Stimulated activated CD4-positive, alpha-beta T cell treated with anti-CD3 and anti-CD28 coated beads, Interleukin-15, amount 100 ng/mL, for 24 hours (primary cell): ENCODE measurements at regions not wholly inside any gene's neighbourhood (a gene's known extent, or its start where the extent isn't known, plus 50 kb on each side); places are given as distances from the start of the nearest gene placed in this dataset.

Source experiments
- DNase-seq: peaks from one replicate; pipeline ENCODE4 v3.0.0-alpha.2; 2020

DNA sequence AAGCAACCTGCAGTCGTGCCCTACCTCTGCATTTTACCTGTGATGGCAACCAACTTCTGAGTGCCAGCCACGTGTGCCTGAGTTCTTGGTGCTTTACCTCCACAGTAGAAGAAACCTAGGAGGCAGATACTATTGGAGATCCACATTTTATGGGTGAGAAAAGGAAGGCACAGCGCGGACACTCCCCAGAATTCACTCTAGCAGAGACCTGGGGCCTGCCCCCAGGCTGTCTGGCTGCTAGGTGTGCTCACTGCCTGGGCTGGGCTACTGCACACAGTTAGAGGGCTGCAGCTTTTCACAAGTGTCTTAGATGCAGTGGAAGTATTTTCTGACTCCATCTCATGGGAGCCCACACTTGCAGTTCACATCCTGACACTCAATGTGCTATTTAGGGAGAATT, 598.8 kb upstream of the ADAMTS16 start:
- DNase-seq, result no peak

DNA sequence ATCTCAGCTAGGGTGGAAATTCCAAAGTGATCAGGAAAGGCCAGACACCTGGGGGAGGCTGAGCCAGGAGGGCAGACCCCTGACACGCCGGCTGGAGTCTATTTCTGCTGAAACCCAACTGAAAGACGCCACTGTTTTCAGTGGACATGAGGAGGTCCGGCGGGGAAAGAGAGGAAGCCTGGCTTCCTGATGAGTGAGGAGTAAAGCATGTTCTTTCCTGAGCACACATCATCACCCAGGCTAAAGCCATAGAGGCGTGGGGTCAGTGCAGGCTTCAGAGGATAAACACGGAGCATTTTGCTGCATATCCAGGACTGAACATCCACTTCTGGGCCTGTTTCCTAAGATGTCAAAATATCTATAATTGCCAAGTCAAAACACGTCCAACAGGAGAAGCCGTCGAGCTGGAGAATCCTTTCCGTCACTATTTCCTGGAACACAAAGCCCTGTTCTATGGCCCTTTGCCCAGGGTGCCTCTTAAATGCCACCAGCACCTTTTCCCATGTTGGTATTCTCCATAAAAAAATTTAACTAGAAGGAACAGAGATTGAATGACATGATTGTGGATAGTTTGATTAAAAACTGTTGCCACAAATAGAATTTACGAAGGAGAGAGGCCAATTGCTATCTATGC, 597.9 kb upstream of the ADAMTS16 start:
- DNase-seq, result no peak

DNA sequence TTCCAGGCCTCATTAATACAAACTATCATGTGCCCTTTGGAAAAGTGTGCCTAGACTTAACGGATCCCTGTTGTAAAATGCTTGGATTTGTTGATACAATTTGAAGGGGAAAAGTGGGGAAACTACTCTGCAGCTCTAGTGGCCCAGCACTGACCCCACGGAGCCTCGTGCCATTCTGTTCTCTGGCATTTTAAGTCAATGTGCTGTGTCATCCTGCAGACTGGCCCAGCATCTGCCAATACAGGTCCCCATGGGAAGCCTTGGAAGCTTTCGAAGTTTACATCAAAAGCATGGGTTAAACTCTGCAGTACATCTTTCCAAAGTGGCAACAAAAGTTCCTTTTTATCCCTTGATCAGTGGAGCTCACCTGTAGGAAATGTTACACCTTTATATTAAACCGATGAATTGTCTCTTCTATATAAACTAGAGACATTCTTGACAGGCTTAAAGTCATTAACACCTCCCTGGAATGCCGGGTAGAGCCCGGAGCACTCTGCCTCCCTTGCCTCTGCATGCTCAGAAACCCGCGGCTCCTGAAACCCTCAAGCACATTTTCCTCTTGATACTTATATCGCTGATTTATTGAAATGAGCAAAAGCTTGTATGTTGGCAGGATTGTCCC, 596.0 kb upstream of the ADAMTS16 start:
- no peak for DNase-seq

DNA sequence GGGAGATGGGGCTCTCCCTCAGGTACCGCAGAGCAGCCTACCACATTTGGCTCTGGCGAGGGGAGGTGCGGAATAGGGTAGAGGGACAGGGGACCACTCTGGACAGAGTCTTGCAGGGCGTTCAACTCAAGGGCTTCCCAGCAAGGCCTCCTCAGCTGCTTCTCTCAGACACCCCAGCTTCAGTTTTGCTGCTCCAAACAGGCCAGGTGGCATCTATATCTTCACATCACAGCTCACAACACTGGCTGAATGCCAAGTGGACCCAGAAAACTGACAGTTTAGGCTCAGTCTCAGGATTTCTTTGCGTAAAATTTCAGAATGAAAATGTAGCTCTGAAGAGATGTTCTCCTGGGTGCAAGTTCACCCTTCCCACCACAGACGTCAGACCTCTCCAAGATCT, 592.6 kb upstream of the ADAMTS16 start:
- no peak for DNase-seq

DNA sequence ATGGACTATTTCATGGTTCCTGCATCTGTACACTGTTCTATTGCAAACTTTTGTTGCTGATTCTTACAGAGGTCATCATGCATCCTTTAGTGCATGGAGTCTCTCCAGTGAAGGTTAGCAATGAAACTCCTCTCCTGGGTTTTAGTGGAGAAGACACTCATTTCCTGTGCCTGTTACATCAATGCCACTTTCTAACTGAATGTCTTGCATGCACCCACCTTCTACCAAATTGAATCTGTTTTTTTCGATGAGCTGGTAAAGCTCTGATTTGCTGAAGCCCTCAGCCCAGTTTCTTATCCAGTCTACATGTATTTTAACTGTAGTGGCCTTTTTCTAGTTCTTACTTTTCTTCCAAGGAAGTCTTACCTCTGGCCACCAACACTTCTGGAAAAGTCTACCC, 591.8 kb upstream of the ADAMTS16 start:
- DNase-seq, result no peak

DNA sequence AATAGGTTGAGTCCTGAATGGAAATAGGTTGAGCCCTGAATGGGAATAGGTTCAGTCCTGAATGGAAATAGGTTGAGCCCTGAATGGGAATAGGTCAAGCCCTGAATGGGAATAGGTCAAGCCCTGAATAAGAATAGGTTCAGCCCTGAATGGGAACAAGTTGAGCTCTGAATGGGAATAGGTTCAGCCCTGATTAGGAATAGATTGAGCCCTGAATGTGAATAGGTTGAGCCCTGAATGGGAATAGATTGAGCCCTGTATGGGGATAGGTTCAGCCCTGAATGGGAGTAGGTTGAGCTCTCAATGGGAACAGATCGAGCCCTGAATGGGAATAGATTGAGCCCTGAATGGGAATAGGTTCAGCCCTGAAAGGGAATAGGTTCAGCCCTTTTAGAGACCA, 590.8 kb upstream of the ADAMTS16 start:
- no peak for DNase-seq

DNA sequence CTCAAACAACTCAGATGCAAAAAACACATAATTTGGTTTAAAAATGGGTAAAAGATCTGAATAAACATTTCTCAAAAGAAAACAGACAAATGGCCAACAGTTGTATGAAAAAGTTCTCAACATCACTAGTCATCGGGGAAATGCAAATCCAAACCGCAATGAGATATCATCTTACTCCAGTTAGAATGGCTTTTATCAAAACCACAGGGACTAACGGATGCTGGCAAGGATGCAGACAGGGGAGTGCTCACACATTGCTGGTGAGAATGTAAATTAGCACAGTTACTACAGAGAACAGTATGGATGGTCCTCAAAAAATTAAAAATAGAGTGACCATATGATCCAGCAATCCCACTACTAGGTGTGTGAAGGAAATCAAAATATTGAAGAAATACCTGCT, 589.1 kb upstream of the ADAMTS16 start:
- no peak for DNase-seq

DNA sequence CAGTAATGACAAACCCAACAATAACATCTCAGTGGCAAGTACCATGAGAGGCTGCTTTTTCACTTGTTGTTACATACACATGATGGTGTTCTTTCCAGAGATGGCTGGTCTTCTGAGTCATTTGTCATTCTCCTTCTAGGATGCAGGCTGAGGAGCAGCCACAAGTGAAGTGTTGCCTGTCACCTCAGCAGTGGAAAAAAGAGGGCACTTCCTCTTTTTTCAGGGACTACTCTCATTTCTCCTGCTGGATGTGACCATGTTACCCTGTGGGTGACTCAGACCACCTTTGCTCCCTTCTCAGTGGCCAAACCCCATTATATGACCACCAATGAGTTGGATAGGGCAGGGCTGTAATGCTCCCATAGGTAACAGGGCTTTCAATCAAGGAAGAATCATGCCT, 587.0 kb upstream of the ADAMTS16 start:
- DNase-seq, result no peak

DNA sequence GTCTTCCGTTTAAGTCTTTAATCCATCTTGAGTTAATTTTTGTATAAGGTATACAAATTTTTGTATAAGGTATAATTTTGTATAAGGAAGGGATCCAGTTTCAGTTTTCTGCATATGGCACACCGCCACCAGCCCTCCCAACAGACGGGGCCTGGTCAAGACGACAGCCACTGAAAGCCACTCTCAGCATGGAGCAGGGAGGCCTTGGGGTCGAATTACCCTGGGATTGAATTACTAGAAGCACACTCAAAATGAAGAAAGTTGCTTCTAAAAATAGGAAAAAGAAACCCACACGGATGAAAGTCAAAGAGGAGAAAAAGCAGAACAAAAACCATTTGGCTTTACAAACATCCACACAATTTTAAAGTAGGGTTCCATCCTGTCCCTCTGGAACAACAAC, 586.2 kb upstream of the ADAMTS16 start:
- no peak for DNase-seq

DNA sequence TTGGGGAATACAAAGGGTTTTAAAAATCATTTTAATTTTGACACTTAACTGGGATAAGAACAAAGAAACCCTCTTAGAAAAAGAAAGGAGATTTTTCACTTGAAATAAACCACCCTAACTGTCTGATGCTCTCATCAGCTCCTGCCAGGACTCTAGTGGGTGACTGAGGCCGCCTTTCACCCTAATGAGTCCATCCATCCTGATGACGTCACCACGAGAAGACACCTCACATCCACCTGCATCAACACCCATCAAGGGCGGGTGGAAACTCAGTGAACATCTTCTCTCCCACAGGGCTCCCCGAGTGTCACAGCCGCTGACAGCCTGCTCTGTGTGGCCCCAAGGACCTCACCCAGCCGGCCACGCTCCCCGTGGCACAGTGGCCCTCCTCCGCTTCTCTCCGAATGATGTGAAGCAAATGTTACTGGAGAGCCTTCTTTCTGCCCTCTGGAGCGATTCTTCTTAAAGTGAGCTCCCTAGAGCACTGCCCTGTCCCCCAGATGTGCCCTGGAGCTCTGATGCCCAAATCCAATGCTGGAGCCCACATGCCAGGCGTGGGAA, 584.3 kb upstream of the ADAMTS16 start:
- no peak for DNase-seq

DNA sequence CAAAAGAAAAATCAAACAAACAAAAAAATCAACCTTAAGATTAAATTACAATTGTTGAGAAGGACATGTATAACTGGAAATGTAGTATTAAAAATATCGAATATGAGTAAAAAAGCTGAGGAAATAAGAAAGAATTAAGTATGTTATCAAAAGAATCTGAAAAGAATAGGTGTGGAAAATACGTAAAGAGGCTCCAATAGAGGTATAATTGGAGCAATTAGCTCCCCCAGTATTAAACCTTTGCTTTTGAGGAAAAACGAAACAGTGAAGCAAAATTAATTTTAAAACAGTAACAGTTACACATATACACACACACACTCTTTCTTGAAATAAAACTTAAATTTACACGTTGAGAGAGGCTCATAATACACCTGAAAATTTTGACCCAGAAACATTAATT, 578.7 kb upstream of the ADAMTS16 start:
- no peak for DNase-seq

DNA sequence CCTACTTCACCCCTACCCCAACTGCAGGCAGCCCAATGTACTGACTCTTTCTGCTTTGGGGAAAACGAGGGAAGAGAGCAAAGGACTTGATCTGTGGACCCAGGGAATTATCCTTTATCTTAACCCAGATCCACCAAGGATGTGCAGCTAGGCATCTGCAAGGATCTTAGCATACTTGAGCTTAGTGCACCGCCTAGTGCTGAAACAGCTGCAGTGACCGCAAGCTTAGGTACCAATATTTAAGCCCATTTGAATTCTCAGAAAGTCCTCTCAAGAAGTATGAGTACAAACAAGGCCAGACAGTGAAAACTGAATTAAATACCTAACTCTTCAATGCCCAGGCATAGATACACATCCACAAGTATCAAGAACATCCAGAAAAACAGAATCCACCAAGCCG, 576.7 kb upstream of the ADAMTS16 start:
- no peak for DNase-seq

DNA sequence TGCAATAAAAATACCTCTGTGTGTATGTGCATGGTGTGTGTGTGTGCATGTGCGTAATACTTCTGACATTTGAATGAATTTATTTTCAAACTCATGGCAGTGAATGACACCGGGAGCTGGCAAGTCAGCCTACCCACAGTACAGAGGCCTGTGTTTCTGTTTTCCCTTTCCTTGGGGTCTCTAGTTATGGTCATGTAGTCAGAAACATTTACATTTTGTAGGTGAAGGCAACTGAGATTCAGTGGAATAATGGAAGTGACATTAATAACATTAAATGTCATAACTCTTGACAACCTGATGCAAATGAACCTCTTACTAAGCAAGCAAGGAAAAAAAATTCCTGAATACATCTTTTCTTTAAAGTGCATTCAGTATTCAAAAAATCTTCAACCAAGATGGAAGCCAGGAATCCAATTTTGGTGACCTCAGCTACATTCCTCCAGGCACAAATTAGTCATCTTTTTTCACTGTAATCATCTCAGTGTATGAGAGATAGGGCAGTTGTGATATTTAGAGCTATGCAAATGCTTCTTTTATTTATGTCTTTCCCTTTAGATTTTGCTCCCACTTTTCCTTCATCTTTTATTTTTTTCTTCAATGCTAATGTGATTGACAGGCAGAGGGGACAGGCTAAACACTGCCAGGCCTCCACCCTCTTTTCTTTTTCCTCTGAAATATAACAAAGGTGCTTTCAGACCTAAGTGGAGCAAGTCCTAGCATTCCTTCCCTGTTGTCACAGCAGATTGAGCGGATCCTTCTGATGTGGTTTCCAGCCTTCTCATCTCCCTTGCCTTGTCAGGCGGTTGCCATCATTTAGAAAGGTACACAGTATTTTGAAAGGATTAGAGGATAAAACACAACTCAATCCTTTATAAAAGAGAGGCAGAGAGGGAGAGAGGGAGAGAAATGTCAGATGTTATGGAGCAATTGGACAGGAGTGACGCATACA, 569.8 kb upstream of the ADAMTS16 start:
- no peak for DNase-seq

DNA sequence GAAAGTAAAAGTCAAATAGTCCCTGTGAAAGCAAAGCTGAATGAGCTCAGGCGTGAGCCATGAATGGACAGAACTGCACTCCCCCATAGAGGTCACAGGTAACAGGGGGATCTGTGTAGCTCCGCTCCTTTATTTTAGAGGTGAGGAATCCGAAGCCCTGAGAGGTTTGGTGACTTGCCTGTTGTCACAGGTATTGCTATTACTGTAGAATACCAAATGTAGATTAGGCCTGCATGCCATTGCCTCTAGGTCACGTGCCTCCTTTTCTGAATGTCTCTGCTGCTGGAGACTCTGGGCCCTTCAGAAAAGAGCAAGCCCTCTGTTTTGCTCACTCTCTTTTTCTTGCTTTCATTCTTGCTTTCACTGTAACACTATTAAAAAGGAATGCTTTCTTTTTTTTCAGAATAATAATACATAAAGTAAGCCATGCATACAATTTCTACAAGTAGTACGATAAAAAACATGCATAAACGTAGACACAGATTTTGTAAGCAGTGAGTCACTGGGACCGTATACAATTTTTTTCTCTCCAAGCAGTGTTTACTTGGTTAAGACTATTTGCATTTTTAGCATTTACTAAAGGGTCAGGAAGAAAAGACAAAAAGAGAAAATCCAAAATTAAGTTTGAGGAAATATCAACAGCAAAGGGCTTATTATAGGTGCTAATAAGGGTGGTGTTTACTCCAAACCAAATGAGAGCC, 568.7 kb upstream of the ADAMTS16 start:
- no peak for DNase-seq

DNA sequence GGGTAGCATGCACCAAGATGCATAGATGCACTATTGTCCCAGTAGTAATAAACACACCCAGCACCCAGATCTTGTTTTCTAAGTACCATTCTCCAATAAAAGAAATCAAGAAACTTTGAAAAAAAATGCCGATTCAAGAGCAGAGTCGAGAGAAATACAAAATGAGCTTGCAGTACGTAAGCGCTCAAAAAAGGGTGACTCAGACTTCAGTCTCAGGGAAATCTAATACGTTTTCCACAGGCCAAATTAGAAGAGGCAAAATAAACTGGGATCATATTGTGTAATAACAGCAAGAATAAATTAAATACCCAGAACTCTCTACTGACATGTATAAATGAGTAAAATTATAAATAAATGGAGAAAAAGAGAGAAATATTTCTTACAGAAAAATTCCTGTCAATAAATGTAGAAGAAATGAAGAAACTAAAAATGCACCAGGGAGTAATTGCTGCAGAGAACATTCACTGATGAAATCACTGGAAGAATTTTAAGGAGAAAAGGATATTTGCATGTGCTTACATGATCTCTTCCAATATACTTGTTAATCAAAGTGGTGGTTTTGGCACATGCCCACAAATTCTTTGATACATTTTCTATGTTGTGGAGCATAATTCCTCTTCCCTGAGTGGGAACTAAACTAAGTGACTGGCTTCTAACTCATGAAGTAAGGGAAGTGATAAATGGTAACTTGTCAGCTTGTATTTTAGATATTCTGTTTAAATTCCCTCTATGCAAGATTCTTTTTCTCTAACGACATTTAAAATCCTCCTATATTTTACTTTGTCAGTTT, 567.6 kb upstream of the ADAMTS16 start:
- no peak for DNase-seq

DNA sequence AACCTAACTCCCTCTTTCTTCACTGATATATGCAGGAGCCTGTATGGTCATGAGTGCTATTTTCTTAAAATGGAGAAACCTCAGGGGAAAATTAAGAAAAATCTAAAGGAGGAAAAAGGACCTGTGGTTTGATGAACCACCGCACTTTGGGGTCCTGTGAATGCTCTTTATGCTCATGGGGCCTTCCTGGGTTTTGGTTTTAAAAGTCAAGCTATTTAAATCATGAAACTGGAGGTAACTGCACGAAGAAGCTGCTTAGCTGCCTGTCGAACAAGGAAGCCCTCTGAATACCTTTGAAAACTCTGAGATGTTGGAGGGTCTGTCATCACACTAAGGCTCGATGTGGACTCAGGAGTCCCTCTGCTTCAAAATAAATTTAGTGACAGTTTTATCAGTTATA, 564.5 kb upstream of the ADAMTS16 start:
- no peak for DNase-seq

DNA sequence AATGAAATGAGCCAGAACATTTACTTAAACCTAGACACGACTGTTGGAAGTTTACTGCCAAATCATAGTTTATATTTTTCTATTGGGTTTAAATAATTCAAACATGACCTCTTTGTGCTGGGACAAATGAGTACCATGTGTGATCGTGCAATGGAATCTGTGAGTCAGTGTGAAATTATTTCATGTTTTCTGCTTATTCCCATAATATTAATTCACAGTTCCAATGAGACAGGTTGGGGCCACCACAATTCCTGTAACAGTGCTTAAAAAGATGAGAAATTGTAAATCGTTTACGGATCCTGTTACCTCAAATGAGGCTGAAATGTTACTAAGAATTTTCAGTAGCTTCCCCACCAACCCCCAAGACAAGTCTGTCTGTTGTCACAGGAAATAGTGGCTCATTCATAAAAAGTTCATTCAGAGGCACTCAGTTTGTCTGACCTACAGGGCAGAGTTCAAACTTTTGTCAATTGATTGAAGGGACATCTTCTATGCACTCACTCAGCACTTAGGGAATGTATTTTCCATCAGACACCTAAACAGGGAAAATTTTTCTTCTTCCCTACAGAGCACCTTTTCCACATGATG, 563.9 kb upstream of the ADAMTS16 start:
- no peak for DNase-seq

DNA sequence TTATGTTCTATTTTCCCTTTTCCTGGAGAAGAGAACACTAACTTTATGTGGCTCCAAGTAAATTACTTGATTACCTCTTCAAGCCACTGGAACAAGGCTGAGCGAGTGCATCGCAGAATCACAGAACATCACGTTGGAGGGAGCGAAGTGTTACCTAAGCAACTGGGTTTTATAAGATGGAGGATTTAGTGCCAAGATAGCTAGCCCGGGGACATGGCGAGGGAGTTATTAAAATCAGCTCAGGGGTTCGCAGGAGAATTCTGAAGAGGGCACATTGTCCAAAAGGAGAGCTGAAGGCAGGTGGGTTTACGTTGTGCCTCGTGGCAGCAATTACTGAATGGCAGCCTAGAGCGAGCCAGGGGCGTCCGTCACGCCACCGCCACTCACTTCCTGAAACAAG, 563.2 kb upstream of the ADAMTS16 start:
- no peak for DNase-seq

DNA sequence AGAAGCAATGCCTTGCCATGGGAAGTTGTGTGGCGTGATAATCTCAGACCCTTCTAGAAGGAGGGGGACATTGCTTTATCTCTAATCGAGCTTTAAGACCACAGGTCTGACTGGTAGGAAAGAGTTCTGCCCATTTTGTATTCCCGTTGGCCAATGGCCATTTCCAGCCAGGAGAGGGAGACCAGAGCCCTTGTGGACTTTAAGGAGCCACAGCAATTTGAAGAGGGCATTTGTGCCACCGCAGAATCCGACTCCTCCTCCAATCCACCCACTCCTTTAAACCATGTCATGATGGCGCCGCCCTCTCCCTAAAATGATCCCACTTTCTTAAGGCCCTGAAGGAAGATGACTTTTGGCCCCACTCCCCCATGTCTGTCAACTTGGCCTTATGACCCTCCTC, 560.5 kb upstream of the ADAMTS16 start:
- DNase-seq, result no peak

DNA sequence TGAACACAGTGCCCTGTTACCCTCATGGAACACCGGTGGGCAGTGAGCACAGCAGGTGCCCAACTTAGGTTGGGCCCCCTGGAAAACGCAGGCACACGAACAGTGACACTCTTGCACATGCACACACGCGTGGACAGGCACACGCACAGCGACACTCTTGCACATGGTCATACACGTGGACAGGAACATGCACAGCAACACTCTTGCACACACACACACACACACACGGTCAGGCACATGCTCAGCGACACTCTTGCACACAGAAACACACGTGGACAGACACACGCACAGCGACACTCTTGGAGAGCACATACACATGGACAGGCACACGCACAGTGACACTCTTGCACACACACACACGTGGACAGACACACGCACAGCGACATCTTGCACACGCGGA, 559.4 kb upstream of the ADAMTS16 start:
- no peak for DNase-seq

DNA sequence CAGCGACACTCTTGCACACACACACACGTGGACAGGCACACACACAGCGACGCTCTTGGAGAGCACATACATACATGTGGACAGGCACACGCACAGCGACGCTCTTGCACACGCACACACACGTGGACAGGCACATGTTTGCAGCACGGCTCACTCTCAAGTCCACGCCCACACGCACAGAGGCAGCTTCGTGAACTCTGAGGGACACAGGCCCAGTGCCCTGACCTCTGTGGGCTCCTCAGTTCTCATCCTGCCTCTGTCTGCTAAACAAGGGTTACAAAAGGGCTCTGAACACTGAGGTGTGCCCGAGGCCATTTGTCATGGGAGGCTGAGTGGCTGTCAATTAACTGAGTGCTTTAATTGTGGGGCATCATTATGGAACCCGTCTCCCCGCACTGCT, 558.8 kb upstream of the ADAMTS16 start:
- no peak for DNase-seq

DNA sequence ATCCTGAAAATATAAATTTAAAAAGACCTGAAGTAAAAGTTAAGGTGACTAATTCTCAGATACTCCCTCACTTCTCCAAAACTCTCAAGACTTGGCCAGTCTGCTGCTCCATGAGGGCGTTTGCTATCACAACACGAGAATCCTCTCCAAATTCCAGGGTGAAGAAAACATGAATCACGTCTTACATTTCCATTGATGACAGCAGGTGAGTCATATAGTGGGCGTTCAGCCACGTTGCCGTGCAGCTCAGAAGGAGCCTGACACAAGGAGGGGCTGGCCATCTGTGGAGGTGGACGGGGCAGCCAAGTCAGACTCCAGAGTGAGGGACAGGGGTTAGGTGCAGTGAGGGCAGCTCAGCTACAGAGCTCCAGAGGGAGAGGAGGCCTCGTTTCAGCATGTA, 555.1 kb upstream of the ADAMTS16 start:
- no peak for DNase-seq
